ENCODE measurements at regions not wholly inside any gene's neighbourhood (a gene's known extent, or its start where the extent isn't known, plus 50 kb on each side); places are given as distances from the start of the nearest gene placed in this dataset.

DNA sequence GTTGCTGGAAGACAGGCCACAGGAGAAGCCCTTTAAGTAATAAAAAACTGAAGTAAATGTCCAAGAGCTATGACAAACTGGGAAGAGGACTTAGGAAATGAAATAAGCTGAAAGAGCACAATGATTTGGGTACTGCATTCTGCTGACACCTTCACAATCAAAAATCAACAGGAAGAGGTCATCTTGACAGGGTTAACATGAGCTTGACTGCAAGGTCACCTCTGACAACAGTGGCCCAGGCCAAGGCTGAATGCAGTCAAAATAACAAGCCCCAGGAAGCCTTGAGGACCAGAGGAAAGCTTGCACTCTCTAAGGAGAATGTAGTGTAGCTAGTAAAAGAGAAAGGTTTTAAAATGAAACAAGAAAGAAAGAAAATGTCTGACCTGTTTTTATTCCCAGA is 179.3 kb downstream of the SEC16B start:
- no peak overlapping the region for H3K4me3 ChIP-seq
- DNase-seq (ENCODE audit: low spot score) = no peak
- TF ChIP-seq CTCF (IDR thresholded peaks at IDR 0.05) = no peak
- no peak overlapping the region for H3K27ac ChIP-seq

DNA sequence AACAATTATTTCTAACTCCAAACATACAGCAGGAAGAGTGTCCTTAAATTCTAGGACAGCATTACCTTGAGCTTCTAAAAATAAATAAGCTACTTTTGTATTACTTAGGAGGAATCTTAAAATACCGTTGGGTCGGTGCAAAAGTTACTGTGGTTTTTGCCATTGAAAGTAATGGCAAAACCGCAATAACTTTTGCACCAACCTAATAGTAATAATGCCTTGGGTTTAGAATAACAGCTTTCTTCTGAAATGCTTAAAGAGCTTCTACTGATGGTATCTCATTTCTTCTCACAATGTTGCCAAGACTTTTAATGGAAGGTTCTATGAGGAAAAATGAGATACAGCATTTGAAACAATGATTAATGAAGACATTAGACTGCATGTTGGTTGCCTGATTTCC is 179.9 kb downstream of the SEC16B start:
- Histone ChIP-seq H3K27ac (no peak overlapping the region), H3K4me3 (no peak overlapping the region)
- no peak for TF ChIP-seq CTCF (IDR thresholded peaks at IDR 0.05)
- no peak for DNase-seq (ENCODE audit: low spot score)

DNA sequence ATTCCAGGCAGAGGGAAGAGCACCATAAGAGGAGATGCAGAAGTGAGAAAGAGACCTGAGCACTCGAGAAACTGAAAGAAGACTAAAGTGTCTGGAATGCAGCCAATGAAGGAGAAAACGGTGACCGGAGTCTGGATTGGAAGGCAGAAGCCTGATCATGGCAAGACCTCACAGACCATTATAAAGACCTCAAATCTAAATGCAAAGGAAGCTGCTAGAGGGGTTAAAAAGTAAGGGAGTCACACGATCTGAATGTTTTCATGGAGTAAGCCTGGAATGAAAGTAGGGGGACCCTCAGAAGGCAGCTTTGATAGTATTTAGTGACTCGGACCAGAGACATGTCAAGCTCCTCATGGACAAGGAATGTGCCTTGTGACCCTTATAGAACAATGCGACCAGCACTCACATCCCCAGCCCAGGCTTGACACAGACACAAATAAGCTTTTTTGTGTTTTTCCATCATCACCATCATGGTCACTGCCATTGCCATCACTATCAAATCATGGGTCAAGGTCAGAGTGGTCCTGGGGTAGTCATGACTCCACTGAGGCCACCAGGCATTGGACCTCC is 183.6 kb downstream of the SEC16B start:
- no peak for TF ChIP-seq CTCF (IDR thresholded peaks at IDR 0.05)
- no peak for DNase-seq (ENCODE audit: low spot score)
- Histone ChIP-seq H3K4me3 (no peak overlapping the region), H3K27ac (no peak overlapping the region)

DNA sequence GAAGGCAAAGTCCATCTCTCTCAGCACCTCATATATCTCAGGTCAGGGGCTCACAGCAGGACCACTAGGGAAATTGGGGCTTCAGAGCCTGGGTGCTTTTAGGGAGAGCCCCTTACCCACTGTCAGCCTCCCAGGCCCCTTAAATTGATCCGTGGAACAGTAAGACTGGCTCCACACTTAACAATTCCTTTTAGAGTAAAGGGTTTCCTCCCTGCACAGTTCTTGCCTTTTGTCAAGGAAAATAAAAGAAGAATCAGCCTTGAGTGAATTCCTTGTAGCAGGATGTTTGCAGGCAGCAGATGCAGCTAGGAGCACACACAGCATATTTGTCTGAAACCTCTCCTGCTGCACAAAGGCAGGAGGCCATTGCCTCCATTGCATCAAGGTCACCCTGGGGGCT is 184.9 kb downstream of the SEC16B start:
- Histone ChIP-seq H3K27ac (no peak overlapping the region), H3K4me3 (no peak overlapping the region)
- no peak for TF ChIP-seq CTCF (IDR thresholded peaks at IDR 0.05)
- DNase-seq (ENCODE audit: low spot score) = no peak

GRCh38 chr1:177784409-177784808 is 185.4 kb downstream of the SEC16B start:
- DNase-seq (ENCODE audit: low spot score) = no peak
- no peak overlapping the region for H3K27ac ChIP-seq
- H3K4me3 ChIP-seq = no peak overlapping the region
- no peak for TF ChIP-seq CTCF (IDR thresholded peaks at IDR 0.05)

GRCh38 chr1:177783051-177783450 is 186.8 kb downstream of the SEC16B start:
- no peak for TF ChIP-seq CTCF (IDR thresholded peaks at IDR 0.05)
- no peak for DNase-seq (ENCODE audit: low spot score)
- Histone ChIP-seq H3K27ac (no peak overlapping the region), H3K4me3 (no peak overlapping the region)

- no peak for DNase-seq (ENCODE audit: low spot score)
- no peak overlapping the region for H3K27ac ChIP-seq
Measured at GRCh38 chr1:177780096-177780700, 189.7 kb downstream of the SEC16B start.

More at GRCh38 chr1:177780096-177780700, 189.7 kb downstream of the SEC16B start:
- no peak for TF ChIP-seq CTCF (IDR thresholded peaks at IDR 0.05)
- no peak overlapping the region for H3K4me3 ChIP-seq

All from coronary artery (tissue), 2 donors.